ENCODE measurements at regions not wholly inside any gene's neighbourhood (a gene's known extent, or its start where the extent isn't known, plus 50 kb on each side); places are given as distances from the start of the nearest gene placed in this dataset.

DNA sequence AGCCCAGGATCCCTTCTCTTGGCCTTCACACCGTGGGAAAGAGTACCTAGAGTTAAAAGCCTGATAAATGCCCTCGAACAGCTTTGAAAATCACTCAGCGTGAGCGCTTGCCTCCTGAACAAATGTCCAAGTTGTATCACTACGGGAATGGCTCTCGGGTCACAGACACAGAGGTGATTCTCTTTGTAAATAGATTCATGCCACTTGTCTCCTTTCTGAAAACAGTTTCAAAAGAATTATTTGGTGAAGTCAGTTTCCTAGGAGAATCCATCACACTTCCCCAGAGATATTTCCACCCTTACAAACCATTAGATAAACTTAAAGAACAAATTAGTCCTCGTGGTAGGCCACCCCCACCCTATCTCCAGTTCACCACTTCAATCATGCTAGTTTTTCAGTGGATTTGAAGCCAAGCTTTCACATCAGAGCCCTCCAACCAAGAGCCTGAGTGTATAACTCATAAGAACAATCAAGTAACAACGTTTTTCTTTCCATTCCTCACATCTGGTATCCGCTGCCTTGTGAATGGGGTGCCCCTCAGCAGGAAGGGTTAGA lies 132.9 kb downstream of the SLC30A10 start:
- TF ChIP-seq BHLHE40 (IDR thresholded peaks at IDR 0.05; ENCODE audit: borderline replicate concordance) (no peak), FOXA1 (IDR thresholded peaks at IDR 0.05) (no peak), LEF1 (IDR thresholded peaks at IDR 0.05; ENCODE audit: borderline replicate concordance) (no peak), HDGF (IDR thresholded peaks at IDR 0.05; ENCODE audit: borderline replicate concordance) (no peak), L3MBTL2 (conservative IDR thresholded peaks at IDR 0.05) (no peak), SUZ12 (IDR thresholded peaks at IDR 0.05) (no peak)

Measured in HEK293T (cell line).